ENCODE measurements at regions not wholly inside any gene's neighbourhood (a gene's known extent, or its start where the extent isn't known, plus 50 kb on each side); places are given as distances from the start of the nearest gene placed in this dataset.
A peak's percentile ranks its signal among the peaks of the same experiment; 100 is the strongest.

DNA sequence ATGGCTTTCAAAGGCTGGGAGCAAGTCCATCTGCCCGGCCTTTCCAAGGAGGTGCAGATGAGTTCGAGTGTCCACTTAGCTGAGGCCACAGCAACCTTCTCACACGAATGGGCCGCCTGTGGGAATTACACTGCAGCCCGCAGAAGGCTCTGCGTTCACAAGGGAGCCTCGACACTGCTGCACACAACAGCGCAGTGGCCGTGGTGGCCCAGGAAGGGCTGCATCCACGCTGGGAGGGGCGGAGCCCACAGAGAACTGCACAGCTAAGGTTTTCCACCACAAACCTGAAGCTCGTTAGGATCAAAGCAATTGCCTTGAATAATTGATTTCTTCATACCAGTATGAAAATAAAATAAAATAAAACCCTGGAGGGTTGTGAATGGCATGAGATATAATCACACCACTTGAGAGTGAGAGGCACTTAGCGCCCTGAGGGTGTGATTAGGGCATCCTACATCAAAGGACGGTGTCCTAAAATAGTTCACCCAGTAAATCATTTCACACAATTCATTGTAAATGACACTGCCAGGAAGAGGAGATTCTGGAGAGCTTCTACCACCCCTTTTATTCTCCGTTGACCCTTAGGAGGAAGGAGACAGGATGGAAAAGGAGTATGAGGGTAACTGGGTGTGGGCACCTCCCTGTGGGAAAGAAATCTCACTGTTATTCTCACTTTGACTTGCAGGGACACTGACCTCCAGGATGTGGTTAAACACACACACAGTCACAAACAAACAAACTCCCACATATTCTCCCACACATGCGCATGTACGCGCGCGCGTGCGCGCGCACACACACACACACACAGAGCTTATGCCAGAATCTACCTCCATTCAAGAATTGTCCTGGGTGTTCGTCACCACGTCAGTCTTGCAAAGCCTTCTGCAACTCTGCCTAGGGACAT is 256.6 kb upstream of the ID2 start:
- DNase-seq (ENCODE audit: low read depth): no peak

DNA sequence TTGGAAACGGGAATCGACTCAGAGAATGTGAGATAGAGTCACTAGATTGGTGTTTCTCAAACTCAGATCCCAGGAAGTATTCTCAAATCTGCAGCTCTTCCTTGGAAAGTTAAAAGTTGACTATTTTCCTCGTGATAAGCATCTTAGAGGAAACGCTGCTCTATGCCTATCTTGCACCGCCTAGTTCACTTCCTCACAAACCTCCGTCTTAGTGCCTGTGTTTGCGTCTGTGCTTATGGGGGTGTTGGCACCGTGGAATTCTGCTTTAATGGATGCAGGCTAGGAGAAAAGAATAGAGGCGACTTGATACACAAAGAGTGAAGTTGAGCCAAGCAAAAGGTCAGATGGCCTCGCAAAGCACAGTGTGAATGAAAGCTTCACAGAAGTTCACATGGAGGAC is 255.3 kb upstream of the ID2 start:
- DNase-seq (ENCODE audit: low read depth): no peak

DNA sequence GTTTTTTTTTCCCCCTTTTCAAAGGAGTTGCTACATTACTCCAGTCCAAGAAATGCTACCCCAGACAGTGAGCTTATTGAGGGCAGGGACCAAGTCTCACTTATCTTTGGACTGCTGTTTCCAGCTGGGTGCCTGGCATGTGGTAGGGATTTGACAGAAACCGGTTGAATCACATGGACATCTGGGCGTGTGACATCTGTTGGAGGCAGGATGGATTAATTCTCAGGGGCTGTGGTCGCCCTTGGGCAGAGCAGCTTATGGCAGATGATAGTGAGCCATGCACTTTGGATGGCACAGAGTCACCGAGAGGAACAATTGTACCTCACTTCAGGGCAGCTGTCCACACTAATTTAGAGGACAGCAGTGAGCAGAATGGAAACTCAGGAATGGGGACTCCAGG is 254.6 kb upstream of the ID2 start:
- DNase-seq (ENCODE audit: low read depth): no peak

DNA sequence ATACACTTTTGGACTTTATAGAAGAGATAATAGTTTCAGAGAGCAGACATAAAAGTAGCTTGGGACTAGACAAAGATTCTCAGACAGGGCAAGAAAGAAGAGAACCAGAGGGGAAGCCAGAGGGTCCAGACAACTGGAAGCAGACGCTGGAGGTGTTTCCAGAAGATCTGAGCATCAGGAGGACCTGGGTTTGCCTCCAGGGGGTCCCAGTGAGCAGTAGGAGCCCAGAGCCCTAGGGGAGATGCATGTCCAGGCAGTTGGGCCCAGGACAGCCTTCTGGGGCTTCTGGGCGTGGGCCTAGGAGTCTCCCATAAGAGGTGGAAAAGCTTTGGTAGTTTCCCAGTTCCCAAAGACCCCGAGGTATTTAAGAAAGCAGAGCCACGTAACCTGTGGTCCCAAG is 251.2 kb upstream of the ID2 start:
- DNase-seq (ENCODE audit: low read depth): no peak

DNA sequence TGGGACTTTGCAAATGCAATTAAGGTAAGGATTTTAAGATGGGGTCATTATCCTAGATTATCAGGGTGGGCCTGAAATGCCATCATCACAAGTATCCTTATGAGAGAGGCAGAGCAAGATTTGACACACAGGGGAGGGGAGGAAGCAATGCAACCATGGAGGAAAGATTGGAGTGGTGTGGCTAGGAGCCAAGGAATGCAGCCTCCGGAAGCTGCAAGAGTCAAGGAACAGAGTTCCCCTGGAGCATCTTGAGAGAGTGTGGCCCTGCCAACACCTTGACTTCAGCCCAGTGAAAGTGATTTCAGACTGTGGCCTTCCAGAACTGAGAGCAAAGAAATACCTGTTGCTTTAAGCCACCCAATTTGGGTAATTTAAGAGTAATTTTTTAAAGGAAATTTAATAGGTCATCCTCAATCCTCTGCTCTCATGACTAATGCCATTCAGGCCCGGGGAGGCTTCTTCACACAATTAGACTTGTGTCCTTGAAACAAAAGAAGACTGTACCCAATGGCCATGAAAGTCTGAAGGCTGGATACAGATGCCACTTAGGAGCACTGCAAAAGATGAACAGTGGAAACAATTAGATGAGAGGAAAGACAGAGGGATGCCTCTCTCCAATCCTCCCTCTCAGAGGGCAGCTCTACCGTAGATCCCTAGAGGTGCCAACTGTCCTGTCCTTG is 250.3 kb upstream of the ID2 start:
- DNase-seq (ENCODE audit: low read depth): peak; percentile 64

DNA sequence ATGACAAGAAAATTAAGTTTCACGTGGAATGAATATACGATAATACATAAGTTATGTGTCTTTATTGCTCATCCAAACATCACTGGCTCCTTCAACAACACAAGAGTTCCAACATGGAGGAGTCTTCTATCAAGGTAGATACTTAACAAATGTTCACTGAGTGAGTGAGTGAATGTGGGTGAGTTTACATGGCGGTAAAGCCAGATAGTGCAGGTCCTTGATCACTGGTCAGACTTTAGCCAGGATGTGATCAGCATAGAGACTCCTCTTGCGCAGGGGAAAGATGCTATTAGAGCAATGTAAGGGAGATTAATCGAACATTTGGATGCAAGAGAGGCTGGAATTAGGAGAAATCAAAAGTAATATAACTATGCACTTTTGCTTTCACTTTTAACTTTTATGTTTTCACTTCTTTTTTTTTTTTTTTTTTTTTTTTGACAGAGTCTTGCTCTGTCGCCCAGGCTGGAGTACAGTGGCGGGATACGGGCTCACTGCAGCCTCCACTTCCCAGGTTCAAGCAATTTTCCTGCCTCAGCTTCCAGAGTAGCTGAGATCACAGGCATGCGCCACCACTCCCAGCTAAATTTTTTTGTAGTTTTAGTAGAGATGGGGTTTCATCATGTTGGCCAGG is 249.0 kb upstream of the ID2 start:
- no peak for DNase-seq (ENCODE audit: low read depth)

DNA sequence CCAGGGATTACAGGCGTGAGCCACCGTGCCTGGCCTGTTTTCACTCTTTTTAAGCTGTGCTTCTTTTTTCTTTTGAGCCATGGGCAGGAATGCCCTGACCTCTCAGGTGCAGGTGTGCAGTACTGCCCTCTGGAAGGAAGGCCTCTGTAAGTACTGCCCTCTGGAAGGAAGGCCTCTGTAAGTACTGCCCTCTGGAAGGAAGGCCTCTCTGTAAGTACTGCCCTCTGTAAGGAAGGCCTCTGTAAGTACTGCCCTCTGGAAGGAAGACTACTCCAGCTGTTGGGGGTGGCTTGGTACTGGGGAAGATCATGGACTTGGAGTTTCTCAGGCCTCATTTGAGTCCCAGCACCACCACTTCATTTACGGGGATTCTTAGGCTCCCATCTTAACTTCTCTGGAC is 248.5 kb upstream of the ID2 start:
- no peak for DNase-seq (ENCODE audit: low read depth)

DNA sequence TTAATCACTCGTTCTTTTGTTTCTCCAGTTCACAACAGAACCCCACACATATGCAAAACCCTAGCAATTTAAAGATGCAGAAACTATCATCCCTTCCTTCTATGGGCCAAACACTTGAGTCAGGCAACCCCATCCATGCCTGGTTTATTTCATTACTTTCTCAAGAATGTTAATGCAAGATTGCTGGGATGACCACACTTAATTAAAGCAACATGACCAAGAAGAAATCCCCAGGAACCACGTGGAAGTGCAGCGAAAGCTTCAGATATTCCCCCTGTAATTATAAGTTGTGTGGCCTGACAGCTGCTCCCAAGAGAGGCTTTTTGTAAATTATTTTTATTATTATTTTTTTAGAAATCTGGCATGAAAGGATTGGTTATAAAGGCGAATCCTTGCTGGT is 246.2 kb upstream of the ID2 start:
- peak; percentile 40 for DNase-seq (ENCODE audit: low read depth)

DNA sequence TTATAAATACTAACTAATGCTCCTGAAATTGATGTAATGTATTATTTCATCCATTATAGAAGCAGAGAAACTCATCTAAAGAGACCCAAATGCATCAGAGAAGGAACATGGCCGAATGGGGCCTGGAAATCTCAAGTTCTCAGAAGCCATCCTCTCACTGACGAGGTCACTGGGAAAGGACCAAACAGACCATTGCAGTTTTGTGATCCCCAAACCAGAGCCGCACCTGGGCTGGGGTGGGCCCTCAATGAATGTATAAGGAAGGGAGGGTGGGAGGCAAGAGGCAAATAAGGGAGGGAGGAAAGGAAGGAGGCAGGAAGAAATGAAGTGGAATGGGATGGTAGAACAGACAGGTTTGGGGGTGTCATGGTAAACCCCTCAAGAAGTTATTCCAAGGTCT is 245.3 kb upstream of the ID2 start:
- DNase-seq (ENCODE audit: low read depth): no peak

DNA sequence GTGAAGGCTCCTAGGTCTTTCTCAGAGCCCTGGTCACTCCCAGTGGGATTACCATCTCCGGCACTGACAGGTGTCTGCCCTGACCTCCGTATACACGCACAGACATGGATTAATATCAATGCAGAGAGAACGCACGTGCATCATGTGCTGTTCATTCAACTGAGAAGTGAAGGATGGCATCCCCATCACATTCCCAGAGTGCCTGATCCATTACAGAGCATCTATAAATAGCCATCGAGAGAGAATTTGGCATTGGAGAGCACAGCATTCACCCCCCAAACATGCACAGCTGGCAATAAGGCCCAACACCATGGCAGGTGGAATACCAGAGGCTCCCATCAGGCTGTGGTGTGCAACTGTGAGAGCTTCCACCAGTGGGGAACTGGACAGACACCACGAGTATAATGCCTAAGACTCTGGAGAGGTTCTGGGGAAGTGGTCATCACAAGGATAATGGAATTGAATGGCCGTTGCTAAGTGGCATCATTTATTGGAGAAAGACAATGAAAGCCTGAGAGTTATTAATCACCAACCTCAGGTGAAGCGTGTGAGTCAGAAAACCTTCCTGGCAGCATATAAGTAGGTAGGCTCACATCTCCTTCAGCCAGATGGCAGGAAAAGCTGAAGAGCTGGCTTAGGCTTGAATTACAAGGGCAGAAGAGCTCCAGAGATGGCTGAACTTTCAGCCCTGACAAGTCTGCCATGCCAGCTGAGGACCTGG is 244.5 kb upstream of the ID2 start:
- peak; percentile 29 for DNase-seq (ENCODE audit: low read depth)

DNA sequence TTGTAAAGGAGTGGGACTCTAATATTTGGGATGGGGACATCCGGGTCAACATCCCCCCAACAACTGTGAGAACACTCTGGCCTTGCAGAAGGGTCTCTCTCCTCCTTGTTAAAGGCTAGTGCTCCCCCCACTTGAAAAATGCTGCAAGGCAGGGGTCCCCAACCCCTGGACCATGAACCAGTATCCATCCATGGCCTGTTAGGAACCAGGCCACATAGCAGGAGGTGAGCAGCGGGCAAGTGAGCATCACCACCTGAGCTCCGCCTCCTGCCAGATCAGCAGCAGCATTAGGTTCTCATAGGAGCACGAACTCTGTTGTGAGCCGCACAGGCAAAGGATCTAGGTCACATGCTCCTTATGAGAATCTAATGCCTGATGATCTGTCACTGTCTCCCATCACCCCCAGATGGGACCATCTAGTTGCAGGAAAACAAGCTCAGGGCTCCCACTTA is 243.9 kb upstream of the ID2 start:
- DNase-seq (ENCODE audit: low read depth): no peak

DNA sequence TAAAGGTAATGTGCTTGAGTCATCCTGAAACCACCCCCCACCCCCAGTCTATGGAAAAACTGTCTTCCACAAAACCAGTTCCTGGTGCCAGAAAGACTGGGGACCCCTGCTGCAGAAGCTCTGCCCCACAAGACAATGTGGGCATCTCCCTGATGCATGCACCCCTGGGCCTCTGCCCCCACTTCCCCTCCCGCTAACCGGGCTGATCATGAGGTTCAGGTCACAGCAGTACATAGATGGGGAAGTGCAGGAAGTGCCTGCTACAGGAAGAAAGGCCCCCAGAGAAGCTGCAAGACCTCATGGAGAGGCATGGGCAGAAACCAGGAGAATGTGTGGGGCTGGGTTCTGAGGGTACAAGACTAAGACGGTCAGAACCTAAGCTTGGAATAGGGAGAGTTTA is 243.4 kb upstream of the ID2 start:
- no peak for DNase-seq (ENCODE audit: low read depth)

DNA sequence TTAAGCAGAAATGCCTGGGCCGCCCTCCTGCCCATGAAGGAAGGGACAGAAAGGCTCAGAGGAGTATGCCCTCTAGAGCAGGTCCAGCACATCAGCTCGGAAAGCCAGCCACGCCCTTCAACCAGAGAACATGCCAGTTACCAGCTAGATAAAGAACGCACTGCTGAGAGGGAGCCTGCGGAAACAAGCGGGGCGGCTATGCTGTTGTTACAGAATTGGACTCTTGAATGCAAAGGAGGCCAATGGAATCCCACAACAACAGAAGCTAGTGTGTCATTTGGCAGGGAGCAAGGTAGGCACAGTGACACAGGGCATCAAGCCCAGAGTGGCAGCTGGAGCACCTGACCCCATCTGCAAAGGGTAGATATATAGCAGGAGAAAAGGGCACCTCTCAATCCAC is 242.9 kb upstream of the ID2 start:
- no peak for DNase-seq (ENCODE audit: low read depth)

DNA sequence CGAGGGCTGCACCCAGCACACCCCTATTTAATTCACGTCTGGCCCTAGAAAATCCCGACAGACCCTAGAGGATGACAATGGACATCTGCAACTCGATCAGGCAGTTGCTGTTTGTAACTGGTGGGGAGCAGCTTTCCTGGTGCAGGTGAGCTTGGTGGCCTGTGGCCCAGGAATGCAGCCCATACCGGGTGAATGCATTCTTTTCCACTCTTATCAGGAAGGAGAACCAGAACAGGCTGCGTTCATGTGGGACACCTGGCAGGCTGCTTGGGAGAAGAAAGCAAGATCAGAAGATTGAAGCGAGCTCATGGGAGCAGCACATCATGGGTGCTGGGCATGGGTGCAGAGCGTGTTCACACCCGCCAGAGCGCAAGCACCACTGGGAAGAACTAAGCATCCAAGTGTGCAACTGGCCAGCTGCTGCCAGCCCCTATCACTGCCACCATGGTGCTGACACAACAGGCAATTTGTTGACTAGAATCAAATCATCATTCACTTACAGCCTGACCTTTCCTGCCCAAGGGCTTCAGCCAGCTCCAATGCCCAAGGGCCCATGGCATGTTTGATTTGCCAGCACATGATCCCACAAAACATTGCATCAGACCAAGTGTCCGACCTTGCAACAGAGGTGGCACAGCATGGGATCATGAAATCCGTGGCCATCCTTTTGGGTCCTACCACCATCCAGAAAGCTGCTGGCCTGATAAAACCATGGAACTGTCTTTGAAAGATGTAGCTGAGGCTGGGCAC is 241.7 kb upstream of the ID2 start:
- DNase-seq (ENCODE audit: low read depth): no peak

DNA sequence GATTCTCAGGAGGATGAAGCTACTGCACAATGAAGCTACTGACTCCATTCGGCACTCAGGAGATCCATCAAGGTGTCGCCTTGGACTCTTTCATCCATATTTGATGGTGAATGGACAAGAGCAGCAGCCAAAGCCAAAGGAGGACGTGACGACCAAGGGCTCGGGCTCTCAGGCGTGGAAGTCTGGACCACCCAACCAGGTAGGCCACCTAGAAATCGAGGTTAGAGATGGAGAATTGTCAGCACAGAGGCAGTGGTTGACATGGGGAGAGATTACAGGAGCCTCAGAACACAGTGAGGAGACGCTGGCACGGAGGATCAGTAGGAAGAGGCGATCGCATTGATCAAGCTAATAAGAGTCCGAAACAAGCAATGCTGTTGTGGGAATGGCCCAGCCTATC is 240.5 kb upstream of the ID2 start:
- DNase-seq (ENCODE audit: low read depth): no peak

DNA sequence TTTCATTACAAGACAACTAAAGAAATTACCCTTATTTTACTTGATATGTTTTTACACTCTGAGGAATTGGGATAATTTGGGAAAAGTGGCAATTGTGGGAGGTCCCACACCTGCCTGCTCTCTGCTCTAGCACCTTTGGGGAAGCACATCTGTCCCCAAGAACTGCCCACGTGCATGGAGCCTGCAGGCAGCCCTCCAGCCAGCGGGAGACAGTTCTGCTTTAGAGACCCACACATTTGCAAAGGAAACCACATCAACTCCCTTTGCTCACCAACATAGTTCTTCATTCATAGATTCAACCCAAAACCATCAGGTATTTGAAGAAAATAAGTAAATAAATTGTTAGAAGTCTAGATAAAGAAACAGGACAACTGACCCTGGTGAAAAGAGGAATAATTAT is 239.9 kb upstream of the ID2 start:
- DNase-seq (ENCODE audit: low read depth): no peak

DNA sequence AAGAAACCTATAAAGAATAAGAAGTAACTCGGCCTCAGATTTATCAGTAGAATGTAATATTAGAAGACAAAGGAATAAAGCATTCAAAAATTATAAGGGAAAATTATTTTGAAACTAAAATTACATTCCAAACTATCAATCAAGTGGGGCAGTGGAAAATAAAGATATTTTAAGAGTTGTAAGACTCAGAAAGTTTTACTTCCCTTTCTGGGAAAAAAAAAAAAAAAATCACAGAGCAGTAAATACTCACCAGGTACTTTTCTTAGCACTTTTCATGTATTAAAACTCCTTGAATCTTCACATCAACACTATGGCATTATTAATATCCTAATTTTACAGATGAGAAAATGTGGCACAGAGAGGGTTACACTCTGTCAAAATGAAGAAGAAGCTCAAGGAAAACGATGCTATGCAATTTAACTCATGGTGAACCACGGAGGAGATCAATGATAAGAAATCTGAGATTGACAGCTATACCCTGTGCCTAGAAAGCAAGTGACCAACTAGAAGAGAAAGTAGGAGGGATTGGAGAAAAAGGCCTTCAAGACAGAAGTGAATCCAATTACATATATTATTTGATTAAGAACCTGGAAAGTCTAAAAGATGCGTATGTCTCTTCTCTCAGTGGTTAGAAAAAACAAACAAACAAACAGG is 238.9 kb upstream of the ID2 start:
- no peak for DNase-seq (ENCODE audit: low read depth)

DNA sequence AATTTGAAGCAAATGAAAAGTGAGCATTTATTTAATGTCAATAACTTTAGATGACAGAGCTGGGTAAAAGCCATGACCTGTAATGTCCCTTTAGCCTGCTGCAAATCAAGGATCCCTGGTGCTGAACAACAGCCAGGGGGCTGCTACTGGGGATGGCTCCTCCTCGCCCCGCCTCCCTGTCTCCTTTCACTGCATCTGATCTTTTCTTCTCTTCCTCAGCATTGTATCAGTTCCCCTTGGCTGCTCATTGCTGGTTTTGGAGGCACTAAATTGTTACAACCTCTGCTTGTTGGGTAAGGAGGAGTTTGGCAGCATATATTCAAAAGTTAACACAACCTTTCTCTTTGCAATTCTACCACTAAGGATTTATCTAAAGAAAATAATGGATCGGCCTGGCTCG is 236.3 kb upstream of the ID2 start:
- DNase-seq (ENCODE audit: low read depth): no peak

DNA sequence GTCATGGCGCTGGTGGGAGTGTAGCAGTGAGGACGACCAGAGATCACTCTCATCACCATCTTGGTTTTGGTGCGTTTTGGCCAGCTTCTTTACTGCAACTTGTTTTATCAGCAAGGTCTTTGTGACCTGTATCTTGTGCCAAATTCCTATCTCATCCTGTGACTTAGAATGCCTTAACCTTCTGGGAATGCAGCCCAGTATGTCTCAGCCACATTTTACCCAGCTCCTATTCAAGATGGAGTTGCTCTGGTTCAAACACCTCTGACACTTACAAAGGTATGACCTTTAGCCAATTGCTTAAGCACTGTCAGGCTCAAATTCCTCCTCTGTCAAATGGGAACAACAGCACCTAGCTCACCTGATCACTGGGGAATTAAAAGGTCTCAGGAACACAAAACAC is 235.1 kb upstream of the ID2 start:
- peak; percentile 38 for DNase-seq (ENCODE audit: low read depth)

DNA sequence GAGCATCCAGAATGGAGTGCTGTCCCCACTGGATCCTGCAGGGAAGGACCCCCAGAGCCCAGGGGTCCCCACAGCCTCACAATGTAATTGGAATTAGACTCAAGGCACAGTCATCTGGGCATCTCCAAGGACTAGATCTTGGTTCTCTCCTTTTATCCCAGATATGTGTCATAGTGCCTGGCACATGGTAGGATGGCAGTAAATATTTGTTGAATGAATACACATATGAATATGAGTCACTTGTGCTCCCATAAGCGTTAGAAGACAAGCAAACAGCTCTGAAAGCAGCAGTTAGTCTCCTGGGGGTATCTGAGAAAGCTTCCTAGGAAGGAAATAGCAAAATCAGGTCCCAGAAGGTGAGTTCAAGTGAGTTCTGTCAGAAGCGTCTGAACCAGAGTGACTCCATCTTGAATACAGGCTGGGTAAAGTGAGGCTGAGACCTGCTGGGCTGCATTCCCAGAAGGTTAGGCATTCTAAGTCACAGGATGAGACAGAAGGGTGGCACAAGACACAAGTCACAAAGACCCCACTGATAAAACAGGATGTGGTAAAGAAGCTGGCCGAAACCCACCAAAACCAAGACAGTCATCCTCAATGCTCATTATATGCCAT is 234.1 kb upstream of the ID2 start:
- DNase-seq (ENCODE audit: low read depth): peak; percentile 71

All from RPMI7951 (cell line).